GM23248 (cell line): ENCODE measurements at regions not wholly inside any gene's neighbourhood (a gene's known extent, or its start where the extent isn't known, plus 50 kb on each side); places are given as distances from the start of the nearest gene placed in this dataset.

Source experiments
- EZH2 ChIP-seq: fragments of 200-600 bp; sonication (generic); IDR thresholded peaks from 2 replicates; pipeline ENCODE4 v1.6.1; 2018; ENCODE audit warnings: antibody characterized with exemption, mild to moderate bottlenecking; ENCODE audit not compliant: insufficient read depth, poor library complexity, severe bottlenecking
- EZH2phosphoT487 ChIP-seq: fragments of 200-600 bp; sonication (generic); IDR thresholded peaks from 2 replicates; pipeline ENCODE4 v1.6.1; 2018; ENCODE audit warnings: antibody characterized with exemption, moderate library complexity, mild to moderate bottlenecking, low read depth; ENCODE audit not compliant: insufficient read depth

DNA sequence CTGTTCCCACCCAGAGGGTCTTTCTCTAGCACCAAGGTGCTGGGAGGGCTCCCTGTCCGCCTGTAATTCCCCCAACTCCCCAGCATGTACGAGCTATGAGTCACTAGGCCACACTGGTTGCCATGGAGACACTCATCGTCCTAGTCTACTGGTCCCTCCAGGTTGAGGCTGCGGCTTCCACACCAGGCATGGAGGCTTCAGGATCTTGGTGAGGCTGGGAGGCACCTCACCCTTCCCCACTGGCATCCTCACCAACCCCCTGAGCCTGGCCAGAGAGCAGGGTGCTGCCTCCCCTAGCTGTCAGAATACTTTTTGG lies 75.6 kb upstream of the KAZN start:
- TF ChIP-seq EZH2 = no peak
- TF ChIP-seq EZH2phosphoT487 = no peak
